Superior temporal gyrus (tissue), 1 donor: ENCODE measurements at regions not wholly inside any gene's neighbourhood (a gene's known extent, or its start where the extent isn't known, plus 50 kb on each side); places are given as distances from the start of the nearest gene placed in this dataset.

ENCODE experiments used
- DNase-seq: peaks from one replicate; pipeline ENCODE4 v3.0.0-alpha.2; 2016; ENCODE audit errors: extremely low spot score

DNA sequence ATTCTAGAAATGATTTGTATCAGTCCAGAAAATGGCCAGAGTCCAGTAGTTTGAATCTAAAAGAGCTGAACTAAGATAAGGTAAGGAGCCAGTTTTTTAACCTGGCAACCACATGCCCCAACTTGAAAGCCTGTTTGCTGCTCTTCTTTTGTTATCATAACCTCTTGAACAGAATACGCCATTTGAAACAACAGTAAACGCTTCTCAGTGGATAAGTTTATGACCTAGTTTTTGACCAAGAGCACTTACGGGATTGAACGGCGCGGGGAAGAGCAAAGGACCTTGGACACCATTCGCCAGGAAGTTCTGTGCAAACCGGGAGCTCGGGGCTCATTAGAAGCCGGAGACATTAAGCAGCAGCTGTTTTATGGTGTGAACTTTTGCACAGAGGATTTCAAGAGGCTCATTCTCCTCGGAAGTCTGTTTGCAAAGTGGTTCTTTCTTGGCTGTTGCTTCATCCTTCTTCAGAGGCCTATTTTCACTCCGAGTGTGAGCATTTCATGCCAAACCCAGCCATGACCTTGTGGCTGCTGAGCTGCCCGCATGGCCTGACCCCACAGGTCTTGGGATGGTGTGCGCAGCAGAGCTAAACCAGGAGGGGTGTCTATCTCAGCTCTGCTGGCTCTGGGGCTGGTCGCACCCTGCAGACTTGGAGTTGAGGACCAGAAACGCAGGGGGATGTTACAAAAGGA, 215.1 kb downstream of the SOX4 start:
- no peak for DNase-seq

DNA sequence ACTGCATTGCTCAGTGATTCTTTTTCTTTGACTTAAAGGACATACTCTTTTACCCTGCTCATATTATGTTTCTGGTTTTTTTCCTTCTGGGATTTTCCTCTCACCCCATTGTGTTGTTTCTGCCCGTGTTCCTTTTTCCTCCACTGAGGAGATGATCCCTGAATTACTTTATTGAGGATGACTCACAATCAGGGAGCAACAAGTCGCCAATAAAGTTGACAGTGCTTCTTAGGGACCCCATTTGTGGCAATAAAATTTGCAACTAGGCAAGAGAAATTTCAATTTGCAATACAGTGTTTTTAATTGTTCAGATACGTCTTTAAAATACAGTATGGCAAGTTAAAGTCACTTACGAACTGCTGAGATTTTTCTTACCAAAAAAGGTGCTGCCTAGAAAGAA, 217.9 kb downstream of the SOX4 start:
- DNase-seq: no peak

DNA sequence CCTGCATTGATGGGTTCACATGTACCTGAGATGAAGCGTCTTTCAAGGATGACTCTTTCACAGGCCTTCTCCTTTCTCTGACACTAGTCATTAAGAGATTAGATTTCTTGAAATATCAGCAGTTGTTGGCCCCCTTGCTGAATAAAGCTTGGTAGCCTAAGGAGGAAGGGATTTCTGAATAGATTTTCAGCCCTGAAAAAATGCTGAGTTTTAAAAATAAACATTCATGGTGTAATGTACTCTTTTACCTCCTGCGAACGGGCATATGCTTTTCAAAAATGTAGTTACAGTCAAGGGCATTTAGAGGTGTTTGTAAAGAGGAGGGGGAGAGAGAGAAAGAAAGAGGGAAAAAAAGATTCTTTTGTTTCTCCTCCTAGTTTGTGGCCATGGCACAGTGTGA, 222.7 kb downstream of the SOX4 start:
- no peak for DNase-seq

- DNase-seq: no peak
Observed at GRCh38 chr6:21820442-21820841, 226.9 kb downstream of the SOX4 start.

GRCh38 chr6:21823371-21823770, 229.8 kb downstream of the SOX4 start:
- DNase-seq: no peak

- no peak for DNase-seq
Observed at GRCh38 chr6:21824431-21825177, 231.1 kb downstream of the SOX4 start.

DNA sequence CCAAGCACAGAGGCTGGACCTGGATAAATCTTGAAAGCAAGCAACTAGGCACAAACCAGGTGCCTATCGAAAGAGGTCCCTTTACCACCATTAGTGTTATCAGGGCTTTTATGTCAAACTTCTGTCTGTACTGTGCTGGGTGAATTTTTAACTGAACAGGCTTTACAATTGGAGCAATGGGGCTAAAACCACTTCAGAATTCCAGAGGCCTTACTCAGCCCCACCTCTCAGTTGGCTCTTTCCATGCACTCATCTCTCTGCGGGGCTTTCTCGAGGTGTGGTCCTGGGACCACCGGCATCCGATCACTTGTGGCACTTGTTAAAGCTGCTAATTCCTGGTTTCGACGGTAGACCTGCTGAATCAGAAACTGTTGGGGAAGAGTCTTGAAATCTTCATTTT, 232.5 kb downstream of the SOX4 start:
- DNase-seq: no peak

DNA sequence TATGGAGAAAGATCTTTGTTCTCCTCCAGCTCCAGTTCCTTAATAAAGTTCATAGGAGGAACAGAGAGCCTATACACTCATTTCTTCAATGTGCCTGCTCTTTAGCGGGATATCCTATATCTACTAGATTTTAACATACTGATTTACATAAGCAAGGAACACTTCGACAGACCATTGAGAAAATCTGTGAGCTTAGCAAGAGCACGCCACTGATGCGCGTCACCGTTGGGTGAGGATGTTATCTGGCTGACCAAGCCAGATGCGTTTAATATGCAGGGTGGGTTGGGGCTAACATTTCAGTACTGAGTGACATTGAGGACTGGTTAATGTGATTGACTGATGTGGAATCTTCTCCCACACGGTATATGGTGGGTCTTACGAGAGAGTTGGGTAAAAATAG, 233.4 kb downstream of the SOX4 start:
- no peak for DNase-seq

- no peak for DNase-seq
Observed at GRCh38 chr6:21827425-21828202, 234.1 kb downstream of the SOX4 start.

DNA sequence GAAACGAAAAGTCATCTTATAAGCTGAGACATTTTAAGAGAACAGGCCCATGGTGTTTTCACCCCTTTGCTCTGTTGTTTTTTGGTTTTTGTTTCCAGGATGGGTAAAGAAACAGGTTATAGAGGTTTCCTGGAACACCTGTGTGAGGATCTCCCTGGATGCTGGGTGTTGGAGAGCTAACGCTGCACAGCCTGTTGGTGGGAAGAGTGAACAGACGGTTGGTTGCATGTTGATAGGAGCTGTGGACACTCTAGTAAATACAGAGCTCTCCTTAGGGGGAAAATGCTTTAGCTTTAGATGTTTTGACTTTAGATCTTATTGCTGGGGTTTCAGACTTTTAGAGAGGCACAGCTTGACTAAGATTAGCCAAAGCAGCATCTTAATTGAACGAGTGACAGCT, 235.2 kb downstream of the SOX4 start:
- no peak for DNase-seq

DNA sequence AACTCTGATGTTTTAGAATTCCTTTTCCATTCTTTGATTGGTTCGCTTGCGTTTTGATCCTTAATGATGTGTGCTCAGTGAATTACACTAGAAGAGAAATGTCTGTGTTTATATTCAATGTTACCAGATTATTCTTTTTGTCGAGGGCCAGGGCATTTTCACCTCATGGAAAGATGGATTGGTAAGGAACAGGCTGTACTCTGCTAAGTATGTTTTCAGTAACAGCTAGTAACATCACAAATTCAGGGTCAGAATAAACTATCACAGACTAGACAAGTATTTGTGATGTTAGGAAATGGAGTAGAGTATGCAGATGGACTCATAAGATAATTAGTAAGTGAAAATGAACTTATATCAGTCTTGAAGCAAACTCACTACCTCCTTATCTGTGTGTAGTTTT, 235.6 kb downstream of the SOX4 start:
- DNase-seq: no peak

DNA sequence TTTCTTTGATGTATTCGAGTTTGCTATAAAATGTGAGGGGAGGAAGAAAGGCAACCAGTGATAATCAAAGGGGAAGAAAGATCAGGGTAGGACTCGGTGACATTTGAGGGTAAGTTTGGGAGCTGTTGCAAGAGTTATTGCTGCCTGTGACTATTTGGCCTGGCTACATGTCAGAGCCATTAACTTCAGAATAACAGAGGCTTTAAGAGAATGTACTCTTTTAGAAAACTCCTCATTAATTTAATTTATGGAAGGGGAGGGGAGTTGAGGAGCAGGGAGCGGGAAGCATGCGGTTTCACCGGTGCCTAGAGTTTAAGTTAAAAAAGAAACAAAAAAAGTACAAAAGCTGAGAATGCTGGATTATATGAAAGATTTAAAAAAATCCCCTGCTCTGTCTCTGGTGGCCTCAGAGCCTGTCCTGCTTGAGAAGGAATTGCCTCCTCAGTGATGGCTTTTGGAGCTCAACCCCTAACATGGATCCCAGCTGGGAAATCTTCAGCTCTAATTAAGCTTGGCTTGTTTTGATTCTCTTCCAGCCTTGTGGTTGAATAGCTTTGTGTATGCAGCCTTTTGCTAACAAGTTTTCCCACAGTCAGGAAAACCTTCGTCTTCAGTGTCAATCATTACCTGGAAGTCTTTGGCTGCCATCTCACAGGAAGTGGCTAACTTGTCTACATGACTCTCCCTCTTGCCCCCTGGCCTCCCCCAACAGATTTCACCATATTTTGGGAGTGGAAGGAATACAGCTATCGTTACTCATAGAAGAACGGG, 238.2 kb downstream of the SOX4 start:
- DNase-seq: no peak

- no peak for DNase-seq
Observed at GRCh38 chr6:21836277-21836676, 242.7 kb downstream of the SOX4 start.

- DNase-seq: no peak
Observed at GRCh38 chr6:21836772-21837425, 243.3 kb downstream of the SOX4 start.

DNA sequence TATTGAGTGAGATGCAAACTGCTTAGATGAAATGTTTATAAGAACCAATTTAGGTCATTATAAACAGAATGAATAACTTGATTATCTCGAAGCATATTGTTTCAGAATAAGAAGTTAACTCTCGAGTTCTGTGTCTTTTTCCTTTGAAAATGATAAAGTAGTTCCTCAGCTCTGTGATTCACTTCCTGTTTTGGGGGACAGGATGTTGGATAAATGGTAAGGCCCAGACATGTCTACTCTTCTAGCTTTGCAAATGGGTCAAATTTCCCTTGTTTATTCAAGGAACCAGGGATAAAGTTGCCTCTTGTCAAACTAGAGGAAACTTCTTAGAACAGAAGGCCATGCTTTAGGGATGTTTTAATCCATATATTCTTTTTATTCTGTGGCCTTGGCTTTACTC, 246.9 kb downstream of the SOX4 start:
- no peak for DNase-seq

- DNase-seq: no peak
Observed at GRCh38 chr6:21842875-21843645, 249.5 kb downstream of the SOX4 start.

DNA sequence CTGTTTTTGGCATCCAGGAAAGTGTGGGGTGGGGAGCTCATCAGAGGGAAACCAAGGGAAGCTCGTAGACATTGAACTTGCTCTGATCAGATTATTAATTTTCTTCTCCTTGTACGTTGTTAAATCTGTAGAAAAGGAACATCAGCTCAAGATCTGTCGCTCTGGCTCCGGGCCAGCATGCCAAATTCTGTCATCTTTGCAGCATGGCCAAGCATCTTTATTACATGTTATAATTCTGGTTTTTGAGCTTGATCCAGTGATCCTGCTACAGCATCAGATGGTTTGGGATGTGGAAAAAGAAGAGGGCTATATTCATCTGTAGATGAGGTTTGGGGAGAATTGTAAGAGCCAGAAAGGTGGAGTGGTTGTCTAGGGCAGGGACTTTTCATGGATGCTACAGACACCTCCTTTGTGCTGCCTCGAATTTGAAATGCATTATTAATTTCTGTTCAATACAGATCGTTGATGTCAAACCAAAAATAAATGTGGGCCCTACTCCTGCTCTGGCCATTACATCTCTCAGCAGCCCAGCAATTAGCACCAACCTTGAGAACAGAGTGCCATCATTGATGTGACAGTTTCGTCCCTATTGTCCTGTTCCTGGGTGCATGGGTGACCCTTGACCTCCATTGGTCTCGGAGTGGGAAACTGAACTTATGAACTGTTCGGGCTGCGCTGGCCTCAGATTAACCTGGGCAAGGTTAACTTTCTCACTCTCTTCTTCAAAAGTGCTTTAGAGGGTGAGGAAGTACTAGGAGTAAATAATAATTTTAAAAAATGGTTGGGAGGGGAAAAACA, 250.8 kb downstream of the SOX4 start:
- no peak for DNase-seq

DNA sequence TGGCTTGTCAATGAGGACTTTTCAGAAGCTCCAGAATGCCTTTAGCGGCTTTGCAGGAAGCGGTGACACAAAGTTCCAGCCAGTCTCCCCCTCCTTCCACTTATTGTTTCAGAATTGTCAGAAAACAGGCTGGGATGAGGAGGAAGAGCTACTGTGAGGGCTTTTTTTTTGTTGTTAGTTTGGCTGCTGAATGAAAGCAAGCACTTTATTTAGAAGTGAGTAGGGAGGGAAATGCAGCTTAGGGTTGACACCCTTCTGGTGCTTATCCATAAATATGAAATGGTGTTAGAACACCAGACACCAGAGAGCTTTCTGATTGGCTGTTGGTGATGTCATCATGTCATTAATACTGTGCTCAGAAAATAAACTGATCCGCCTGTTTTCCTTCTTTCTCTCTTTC, 251.5 kb downstream of the SOX4 start:
- peak; percentile 83 for DNase-seq

GRCh38 chr6:21845439-21846140, 252.0 kb downstream of the SOX4 start:
- no peak for DNase-seq
